Hematopoietic multipotent progenitor cell treated with erythropoietin and hydrocortisone succinate and interleukin-3 and kit ligand, for 8 days (in vitro differentiated cells): ENCODE measurements at regions not wholly inside any gene's neighbourhood (a gene's known extent, or its start where the extent isn't known, plus 50 kb on each side); places are given as distances from the start of the nearest gene placed in this dataset.
A peak's percentile ranks its signal among the peaks of the same experiment; 100 is the strongest.
"Not testable (repeated sequence)": the region's sequence is repeated elsewhere in the genome, so short reads cannot be mapped to it uniquely, and the experiment has no call there.

Experiments
- DNase-seq: peaks from one replicate; pipeline ENCODE4 v3.0.0-alpha.2; 2015

DNA sequence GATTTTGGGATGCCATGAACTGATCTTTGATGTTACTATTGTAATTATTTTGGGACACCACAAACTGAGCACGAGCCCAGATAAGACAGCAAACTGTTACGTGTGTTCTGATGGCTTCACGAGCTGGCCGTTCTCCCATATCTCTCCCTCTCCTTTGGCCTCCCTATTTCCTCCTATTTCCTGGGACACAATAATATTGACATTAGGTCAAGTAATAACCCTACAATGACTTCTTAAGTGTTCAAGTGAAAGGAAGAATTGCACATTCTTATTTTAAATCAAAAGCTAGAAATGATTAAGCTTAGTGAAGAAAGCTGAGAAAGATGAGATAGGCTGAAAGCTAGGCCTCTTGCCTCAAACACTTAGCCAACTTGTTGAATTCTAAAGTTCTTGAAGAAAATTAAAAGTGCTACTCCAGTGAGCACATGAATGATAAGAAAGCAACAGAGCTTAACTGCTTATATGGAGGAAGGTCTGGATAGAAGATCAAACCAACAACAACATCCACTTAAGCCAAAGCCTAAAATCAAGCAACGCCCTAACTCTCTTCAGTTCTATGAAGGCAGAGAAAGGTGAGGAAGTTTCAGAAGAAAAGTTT lies 247.1 kb downstream of the LRRC70 start:
- DNase-seq, result no peak

DNA sequence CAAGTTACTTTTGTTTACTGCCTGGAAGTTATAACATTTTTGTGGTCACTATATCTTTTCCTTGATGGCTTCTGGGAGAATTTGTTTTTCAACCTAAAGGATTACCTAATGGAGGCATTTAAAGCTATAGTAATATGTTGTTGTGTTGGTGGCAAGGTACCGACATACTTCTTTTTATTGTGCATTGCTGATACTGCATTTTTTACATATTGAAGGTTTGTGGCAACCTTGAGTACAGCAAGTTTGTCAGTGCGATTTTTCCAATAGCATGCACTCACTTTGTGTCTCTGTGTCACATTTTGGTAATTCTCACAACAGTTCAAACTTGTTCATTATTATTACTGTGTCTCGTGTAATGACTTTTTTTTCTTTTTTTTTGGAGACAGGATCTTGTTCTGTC lies 246.3 kb downstream of the LRRC70 start:
- no peak for DNase-seq

DNA sequence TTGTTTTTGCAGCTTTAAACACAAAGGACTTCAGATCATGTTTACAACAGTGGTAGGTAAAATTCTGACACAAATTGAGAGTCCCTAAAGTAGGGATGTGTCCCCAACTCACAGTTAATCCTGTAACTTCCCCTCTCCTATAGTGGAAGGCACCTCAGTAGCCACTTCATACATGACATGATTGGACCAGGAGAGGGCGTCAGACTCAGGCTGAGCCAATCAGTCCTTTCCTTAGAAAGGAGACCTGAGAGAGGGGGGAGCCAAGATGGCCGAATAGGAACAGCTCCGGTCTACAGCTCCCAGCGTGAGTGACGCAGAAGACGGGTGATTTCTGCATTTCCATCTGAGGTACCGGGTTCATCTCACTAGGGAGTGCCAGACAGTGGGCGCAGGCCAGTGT lies 238.4 kb downstream of the LRRC70 start:
- DNase-seq, result not testable (repeated sequence)

DNA sequence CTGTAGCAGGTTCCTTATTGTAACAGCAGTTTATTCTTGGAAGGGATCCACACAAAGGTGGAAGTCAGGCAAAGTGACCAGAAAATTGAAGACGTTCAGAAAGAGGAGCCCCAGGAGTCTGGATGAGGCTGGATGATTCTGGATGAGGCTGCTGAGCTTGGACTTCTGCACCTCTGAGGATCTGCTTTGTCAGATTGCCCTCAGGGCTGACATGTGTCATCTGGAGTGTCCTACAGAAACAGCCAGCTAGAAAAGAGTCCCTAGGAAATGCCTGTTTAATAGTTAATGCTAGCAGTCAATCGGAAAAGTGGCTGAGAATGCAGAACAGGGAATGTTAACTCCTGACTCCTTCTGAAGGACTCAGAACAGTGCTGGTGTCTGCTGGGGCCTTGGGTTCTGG lies 236.4 kb downstream of the LRRC70 start:
- no peak for DNase-seq

DNA sequence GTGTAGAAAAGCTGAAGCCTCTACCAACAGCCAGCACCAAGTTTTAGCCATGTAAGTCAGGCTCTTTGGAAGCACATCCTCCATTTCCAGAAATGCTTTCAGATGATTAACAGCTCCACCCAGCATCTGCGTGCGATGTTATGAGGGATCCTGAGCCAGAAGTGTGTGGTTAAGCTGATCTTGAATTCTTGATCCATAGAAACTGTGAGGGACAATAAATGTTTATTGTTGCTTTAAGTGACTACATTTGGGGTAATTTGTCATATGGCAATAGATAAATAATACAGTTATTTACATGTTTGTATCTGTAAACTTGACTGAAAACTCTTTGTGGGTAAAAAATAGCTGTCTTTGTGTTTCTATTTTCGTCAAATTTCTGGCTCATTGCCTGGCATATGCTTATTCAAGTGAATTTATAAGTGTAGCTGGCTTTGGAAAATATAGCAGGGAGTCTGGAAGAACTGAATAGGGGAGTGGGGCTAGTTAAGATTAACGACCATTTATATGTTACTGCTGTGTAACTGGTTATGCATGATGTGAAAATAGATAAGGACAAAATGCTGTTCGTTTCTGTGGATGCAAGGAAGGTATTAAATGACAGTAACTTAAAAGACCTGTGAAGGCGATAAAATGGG lies 234.1 kb downstream of the LRRC70 start:
- DNase-seq, result no peak

DNA sequence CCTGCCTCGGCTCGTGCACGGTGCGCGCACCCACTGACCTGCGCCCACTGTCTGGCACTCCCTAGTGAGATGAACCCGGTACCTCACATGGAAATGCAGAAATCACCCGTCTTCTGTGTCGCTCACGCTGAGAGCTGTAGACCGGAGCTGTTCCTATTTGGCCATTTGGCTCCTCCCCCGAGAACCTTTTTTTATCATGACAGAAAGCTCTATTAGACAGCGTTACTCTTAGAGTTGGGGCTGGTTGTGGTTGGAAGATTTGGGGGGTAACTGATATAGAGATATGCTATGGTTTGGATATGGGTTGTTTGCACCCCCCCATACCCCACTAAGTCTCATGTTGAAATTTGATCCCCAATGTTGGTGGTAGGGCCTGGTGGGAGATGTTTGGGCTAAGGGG lies 226.2 kb downstream of the LRRC70 start:
- not testable (repeated sequence) for DNase-seq

DNA sequence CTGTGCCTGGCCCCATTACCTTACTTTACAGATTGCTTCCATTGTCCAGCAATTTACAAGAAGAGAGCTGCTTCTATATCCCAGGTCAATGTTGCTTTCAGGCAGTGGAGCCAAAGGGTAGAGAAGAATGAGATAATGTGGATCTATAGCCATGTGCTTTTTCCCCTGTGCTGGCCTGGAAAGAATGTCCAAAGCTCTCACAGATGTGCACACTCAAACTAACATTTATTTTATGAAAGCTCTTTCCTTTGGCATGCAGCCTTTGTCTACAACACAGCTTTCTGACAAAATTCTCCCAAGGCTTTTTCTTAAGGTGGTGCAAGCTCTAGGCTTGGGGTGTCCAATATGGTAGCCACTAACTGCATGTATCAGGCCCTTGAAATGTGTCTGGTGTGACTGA lies 217.3 kb downstream of the LRRC70 start:
- DNase-seq, result no peak

DNA sequence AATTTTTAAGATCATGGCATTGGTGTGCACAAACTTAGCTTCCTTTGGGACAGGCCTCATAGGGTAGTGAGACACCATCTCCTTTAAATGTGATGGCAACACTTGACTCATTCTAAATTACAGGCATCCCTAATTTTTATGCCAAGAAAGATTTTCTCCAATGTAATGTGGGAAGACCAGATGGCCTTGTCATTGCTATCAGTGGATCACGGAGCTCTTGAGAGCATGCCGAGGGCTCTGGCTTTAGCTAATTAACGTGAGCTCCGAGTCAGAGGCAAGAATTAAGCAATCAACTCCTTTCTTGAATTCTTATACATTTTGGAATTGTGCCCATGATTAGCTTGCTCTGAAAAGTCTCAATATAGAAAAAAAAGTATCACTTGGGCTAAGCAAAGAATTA lies 215.8 kb downstream of the LRRC70 start:
- DNase-seq, result no peak

DNA sequence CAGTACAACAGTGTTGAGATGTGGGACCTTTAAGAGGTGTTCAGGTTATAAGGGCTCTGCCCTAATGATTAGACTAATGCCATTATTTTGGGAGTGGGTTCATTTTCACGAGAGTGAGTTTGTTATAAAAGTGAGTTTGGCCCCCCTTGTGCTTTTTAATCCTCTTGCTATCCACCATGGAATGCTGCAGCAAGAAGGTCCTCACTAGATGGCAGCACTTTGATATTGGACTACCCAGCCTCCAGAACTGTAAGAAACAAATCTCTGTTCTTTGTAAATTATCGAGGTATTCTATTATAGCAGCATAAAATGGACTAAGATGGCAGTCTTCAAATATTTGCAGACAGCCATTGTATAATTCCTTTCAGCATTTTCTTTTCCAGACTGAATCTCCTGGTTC lies 212.4 kb downstream of the LRRC70 start:
- peak; percentile 11 for DNase-seq

DNA sequence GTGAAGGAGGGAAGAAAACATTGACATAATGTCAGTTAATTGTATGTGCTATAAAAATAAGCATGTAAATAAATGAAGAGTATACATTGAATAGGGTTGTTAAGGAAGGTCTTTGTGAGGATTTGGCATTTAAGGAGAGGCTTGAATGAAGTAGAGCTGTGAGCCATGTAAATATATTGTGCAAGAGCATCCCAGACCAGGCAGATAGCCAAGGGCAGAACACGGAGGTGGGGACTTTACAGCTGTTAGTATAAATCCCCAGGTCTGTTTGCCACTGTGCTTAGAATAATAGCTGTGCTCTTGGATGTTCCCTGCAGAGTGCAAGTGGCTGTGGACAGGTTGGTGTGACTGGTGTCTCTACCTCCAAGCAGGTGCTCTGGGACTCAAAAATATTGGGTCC lies 211.7 kb downstream of the LRRC70 start:
- no peak for DNase-seq

DNA sequence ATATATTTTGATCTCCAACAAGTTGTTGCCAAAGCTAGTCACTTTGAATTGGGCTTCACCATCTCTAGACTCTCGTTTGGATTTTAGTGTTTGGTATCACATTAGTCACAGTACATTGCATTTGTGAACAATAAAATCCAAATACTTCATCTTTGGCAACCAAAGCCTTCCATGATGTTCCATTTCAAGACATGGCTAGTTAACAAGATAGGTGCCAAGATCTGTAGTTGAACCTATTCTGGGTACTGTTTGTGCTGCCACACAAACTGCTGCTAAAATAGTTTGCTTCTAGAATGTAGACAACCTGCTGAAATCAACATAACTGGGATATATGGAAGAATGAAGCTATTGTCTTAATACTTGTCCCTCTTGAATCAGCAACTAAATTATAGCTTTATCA lies 207.5 kb downstream of the LRRC70 start:
- no peak for DNase-seq

DNA sequence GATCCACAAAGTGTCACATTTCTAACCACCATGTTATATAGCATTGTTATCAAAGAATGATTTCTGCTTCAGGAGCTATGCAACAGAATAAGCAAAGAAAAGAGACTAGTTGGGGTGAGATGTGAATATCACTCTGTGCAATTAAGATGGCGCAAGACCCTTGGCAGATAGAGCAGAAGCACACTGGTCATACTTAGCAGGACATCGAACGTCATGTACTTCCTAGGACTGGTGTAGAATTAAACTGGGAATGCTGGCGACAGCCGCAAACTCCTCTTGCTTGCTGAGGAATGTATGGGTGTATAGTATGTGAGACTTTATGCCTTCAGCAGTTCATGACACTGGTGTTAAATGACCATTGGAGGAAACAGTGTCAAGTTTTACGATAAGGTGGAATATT lies 207.0 kb downstream of the LRRC70 start:
- DNase-seq, result no peak

DNA sequence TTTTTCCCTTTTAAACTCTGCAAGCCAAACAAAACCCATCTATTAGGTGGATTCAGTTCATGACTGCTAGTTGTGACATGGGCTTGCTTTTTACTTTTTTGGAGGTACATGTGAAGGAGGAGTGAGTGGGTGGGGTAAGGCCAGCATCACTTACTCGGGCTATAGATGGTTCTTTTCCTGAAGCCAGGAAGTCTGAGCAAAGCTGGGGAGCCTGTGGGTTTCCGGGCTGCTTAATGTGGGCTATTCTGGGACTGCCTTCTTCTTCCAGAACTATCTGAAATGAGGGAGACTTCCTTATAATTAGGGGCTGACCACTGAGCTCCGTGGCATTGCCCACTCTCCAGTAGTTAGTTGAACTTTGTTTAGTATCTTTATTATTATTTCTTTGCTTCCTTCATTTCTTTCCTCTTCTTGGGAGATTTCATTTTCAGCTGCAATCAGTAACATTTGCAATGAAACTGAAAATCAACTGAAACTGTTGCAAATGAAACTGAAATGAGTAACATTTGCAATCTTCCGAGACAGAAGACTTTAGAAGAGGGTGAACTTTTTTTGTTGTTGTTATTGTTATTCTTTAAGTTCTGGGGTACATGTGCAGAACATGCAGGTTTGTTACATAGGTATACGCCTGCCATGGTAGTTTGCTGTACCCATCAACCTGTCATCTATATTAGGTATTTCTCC lies 204.9 kb downstream of the LRRC70 start:
- no peak for DNase-seq

DNA sequence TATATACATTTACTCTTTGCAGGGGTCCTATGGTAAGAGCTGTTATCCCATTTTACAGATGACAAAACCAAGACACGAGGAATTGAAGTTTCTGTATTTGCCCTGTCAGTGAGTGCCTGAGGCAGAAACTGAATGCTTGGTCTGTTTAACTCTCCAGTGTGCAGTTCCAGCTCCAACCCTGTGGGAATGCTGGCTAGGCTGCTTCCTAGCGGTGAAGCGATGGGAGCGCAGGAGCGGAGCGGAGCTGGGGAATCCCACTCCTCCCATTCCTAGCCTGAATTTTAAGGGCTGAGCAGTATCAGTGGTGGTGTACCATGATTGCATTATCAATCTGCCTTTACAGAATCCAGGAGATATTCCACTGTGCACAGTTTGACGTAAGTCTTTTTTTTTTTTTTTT lies 202.3 kb downstream of the LRRC70 start:
- DNase-seq, result no peak

DNA sequence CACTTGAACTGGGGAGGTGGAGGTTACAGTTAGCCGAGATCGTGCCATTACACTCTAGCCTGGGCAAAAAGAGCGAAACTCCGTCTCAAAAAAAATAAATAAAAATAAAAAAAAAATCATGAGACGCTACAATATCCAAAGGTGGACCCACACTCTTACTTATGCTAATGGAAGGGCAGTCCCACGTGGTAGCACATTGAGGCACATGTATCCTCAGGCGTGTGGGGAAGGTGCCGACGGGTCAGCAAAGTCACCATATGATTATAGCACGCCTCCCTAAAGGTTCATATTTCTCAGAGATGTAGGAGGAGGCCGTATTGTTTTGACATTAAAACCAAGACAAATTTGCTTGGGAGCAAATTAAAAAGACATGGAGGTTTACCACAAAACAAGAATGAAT lies 201.6 kb downstream of the LRRC70 start:
- no peak for DNase-seq

DNA sequence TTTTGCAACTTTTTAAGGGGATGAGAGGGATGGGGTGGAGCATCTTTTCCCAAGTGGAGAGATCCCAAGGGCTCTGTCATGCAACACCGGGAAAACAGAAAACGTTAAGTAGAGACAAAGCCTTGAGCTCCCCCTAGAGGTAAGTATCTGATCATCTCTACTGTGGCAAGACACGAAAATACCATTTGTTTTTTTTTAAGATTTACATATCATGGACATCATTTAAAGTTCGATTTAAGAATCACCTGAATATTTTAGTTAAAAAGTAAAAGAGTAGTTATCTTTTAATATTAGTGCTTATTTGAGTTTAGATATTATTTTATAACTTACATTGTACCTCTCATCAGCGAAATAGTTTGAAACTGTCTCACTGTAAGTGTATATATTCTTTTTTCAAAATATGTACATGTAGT lies 200.4 kb downstream of the LRRC70 start:
- DNase-seq, result peak; percentile 46

DNA sequence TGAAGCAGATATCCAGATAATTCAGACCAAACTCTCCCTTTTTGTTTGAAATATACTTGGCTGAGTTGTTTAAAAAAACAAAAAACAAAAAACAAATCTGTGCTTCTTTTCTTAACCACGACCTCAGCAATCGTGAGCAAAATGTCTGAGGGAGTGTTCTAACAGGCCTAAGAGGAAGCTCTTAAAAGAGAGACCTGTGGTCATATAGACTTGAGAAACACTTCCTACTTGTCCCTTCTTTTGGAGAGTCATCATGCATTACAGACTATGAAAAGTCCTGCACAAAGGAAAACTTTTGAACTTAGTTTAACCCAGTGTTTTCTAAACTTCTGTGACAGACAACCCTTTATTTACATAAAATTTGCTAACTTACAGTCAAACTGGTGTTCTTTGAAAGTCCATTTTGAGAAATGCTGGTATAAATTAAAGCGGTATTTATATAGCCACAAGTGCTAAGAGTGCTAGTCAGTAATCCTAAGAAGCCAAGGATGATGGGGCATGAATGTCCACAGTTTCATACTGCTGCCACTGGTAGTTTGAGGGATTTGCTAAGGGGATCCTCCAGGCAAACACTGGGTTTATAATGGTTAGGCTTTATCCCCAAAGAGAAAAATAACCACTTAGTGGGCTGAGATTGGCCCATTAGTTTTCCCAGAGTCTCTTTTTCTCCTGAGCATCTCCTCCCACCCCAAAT lies 199.8 kb downstream of the LRRC70 start:
- no peak for DNase-seq

DNA sequence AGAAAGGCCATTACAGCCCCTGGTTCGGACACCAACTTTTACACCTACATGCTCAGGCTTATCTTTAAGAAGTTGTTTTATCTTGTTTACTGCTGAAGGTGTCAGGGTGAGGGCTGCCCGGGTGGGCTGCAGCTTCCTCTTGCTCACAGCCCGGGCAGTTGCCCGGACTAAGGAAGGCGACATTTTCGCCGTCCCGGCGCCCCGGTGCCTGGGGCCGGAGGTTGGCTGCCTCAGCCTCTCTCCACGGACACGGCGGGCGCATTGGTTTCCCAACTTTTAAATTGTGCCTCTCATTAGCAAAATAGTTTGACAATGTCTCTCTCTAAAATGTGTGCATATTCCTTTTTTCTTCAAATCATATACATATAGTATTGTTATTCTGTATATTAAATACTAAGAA lies 198.5 kb downstream of the LRRC70 start:
- not testable (repeated sequence) for DNase-seq

DNA sequence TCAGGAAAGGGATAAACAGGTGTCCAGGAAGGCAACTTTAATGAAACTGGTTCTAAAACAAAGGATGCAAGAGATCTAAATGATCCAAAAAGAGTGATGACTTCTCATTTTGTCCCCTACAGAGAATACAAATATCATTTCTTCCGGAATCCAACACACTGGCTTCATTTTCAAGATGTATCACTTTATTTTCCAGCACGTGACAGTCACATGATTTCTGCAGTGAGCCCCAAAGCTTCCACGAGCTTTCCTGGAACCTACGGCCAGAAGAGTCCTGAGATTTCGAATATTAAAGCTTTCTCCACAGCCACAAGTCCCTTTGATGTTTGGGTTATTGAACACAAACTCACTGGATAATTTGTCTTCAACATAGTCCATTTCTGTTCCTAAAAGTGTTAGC lies 198.0 kb downstream of the LRRC70 start:
- DNase-seq, result not testable (repeated sequence)

DNA sequence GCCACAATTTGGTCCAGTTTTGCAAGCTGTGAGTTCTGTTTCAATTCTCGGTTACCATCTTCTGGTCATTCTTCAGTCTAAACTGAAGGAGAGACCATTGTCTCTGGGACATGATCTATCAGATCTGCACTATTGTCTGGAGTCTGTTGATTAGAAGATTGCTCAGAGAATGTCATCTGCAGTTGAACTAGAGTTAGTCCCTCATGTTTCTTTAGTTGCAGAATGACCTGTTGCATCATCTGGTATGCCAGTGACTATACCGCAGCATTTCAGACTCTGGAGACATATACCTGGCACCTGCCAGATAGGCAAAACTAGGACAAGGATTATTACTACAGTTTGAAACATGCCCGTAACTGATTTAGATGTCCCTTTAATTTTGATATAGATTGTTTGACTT lies 194.8 kb downstream of the LRRC70 start:
- DNase-seq, result no peak

DNA sequence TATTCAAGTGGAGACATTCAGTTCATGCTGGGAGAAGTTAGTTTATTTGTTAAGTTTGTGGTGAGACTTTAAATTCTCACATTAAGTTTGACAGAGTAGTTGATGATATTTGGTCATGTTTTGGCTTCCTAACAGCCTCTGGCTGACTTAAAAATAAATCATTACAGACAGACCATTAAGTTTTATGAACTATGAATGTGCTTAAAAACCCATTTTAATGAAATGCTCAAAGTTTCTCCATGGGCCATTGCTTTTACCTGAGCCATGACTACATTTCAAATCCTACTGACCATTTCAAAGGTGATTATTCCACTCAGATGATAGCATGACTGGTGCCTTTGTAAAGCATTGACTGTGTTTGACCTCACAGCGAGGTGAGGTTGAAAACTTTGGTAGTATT lies 192.7 kb downstream of the LRRC70 start:
- no peak for DNase-seq

DNA sequence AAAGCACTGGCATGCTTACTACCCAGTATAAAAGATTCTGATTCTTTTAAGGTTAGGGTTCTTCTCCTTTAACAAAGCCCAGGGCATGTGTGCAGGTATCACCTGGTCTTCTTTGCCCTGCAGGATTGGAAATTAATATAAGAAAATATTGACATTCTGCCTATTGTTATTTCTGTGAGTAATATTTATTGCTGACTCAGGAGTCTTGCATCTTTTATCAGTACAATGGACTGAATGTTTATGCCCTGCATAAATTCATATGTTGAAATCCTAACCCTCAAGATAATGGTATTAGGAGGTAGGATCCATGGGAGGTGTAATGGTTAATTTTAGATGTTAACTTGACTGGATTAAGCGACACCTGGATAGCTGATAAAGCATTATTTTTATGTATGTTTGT lies 189.0 kb downstream of the LRRC70 start:
- no peak for DNase-seq

DNA sequence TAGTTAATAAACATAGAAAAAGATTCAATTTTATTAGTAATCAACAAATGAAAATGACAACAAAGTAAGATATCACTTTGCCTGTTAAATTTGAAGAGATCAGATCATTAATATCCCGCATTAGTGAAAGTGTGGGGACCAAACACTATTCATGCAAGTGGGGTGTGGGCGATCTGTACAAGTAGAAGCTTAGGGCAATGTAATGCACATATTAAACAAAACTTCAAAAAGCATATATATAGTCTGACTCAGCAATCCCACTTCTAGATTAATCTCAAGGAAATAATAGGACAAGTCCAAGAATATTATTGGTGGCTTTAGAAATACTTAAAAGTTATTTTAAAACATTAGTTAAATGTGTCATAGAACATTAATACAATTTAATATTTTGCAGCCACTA lies 188.5 kb downstream of the LRRC70 start:
- DNase-seq, result no peak

DNA sequence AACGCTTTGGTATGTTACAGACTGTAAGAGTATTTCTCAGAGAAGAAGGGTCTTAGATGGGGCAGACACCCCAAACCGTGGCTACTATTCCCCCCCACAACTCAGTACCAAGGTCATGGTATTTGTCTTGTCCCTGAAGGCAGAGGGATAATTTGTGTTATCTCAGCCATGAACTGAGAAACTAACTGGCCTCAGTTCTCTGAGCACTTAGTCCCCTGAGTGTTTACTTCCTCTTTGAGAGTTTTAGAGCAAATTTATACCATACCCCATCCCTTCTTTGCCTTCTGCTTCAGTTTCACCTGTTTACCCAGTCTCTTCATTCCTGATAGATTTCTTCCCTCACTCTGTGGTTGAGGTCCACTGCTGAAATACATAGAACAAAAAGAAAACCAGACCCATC lies 183.9 kb downstream of the LRRC70 start:
- DNase-seq, result no peak
